ENCODE measurements at regions not wholly inside any gene's neighbourhood (a gene's known extent, or its start where the extent isn't known, plus 50 kb on each side); places are given as distances from the start of the nearest gene placed in this dataset.
"Not testable (repeated sequence)": the region's sequence is repeated elsewhere in the genome, so short reads cannot be mapped to it uniquely, and the experiment has no call there.

DNA sequence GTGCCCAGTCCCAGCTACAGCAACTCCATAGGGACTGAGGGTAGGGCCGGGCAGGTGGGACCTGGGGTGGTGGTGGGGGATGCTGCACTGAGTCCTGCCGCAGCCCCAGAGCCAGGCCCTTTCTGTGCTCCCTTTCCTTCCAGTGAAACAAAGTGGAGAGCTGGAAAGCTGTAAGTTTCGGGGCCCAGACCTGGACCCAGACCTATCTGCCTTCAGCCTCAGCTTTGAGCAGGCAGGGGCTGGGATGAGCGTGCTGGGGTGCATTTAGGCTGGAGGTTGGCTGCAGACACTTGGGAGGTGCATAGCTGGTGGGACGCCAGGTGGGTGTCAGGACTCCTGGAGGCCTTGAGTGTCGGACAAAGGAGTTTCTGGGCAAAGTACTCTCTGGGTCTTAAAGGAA, 92.7 kb upstream of the C1orf174 start:
- no peak for DNase-seq

DNA sequence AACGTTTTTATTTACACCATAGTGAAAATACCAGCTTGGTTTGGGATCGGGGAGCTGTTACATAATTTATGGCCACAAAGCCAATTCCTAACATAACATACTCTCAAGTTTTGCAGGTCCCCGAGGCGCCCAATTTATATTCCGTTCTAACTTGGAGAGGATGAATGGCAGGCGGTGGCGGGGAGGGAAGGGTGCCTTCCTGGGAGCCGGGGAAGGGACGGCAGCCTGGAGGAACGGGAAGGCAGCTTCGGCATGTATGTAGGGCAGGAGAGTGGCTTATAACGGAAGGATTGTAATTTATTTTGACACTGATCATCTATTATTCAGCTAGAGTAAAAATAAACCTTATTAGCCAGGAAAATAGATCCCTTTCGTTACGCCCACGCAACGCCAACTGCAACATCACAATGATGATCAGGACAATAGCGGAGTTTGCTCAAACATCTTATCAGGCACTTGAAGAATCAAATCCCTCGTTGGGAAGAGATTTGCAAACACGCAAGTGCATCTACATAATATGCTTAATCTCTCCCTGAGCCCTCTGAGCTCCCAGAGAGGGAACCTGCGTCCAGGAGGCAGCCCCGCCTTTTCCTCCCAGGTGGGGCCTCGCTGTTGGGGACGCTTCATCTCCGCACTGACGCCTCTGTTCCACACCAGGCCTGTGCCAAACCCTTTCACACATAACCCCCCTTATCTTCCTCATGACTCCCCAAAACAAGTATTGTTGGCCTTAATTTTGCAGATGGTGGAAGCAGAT, 93.7 kb upstream of the C1orf174 start:
- DNase-seq = no peak

DNA sequence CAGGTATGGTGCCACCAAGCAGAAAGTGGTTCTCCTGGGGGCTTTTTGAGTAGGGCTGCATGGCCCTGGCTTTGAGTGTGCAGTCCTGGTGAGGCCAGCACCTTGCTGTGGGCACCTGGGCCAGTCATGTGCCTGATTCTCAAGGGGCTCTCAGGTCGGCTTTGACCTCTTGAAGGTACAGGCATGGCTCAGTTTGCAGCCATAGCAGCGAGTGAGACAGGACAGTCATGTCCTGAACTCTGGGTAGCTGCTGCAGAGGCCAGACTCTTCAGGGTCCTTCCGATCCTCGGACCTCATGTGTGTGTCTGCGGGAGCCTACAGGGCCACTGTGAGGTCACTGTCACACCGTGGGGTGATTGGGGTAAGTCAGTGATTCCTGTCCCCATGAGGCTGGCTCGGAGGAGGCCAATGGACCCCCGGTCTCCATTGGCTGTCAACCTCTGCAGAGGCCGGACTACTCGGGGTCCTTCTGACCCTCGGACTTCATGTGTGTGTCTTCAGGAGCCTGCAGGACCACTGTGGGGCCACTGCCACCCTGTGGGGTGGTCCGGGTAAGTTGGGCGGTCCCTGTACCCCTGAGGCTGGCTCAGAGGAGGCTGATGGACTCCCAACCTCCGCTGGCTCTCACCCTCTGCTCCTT, 95.2 kb upstream of the C1orf174 start:
- DNase-seq = no peak

DNA sequence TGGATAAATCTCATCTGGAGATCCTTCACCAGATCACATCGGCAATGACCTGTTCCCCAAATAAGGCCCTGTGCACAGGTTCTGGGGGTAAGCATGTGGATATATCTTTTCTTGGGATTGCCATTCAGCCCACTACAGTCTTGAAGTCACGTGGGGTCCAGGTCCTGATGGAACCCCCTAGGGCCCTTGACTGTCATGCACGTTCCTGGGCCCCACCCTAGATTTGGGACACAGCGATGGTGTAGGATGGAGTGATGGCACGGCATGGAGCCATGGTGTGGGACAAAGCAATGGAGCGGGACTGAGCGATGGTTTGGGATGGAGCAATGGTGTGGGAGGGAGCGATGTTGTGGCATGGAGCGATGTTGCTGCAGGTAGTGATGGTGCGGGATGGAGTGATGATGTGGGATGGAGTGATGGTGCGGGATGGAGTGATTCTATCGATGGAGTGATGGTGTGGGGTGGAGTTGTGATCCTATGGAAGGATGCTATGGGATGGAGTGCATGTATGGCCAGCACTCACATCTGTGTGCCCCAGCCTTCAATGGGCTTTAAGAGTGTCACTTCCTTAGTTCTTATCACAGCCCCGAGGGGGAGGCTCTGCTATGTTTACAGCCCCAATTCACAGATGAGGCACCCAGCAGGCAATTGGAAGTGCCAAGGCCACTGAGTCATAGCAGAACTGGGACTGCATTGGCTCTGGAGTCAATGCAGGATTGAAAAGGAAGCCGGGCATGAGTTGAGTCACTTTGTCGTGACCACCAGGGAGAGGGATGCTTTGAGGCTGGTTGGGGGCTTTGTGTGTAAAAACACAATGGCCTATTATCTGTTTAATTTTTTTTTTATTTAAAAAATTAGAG, 97.0 kb upstream of the C1orf174 start:
- no peak for DNase-seq

DNA sequence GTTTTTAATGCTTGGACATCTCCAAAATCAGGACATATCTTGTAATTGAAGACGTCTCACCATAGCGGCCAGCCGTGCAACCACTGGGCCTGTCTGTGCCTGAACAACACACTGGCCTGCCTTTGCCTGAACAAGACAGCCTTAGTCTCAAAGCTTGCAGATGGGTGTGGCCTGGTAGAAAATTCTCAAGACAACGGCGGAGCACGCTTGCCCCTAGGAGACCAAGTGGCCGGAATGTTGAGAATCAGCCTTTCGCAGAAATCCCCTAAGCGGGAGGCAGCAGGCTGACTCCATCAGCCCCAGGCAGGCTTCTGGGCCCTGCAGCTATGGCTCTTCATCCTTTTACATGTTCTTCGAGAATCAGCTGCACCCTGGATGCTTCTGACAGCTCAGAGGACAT, 98.0 kb upstream of the C1orf174 start:
- DNase-seq = no peak

DNA sequence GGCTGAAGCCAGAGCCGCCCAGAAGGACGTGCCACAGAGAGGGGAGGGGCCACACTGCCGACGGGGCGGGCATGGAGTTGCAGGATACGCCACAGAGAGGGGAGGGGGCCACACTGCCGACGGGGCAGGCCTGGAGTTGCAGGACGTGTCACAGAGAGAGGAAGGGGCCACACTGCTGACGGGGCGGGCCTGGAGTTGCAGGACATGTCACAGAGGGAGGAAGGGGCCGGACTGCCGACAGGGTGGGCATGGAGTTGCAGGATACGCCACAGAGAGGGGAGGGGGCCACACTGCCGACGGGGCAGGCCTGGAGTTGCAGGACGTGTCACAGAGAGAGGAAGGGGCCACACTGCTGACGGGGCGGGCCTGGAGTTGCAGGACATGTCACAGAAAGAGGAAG, 99.4 kb upstream of the C1orf174 start:
- not testable (repeated sequence) for DNase-seq

DNA sequence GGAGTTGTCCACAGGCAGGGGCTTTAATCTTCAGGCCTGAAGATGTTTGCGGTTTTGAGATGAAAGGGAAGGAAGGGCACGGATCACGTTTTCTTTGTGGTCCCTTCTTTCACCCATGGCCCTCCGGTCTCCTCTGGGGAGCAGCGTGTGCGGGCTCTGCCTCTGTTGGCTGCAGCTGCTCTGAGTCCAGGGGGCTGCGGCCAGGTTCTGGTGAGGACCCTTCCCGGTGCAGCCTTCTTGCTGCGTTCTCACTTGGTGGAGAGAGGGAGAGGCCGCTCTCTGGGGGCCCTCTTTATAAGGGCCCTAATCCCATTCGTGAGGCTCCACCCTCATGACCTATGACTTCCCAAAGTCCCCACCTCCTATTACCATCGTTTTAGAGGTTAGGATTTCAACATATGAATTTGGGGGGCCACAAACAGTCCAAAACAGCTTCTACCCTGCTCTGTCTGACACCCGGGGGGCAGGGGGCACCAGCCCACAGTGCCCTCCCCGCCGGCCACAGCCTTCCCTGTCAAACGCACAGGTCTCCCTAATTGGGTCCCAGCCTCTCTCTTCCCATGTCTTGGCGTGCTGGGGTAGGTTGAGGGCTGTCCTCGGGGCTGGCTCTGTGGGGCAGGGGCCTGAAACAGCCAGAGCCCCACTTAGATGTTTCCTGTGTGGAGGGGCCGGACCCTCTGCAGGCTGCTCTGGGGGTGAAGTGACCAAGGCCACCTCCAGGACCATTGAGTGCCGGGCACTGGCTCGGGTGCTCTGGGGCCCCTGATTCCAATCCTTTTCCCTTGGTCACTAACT, 100.1 kb upstream of the C1orf174 start:
- no peak for DNase-seq

DNA sequence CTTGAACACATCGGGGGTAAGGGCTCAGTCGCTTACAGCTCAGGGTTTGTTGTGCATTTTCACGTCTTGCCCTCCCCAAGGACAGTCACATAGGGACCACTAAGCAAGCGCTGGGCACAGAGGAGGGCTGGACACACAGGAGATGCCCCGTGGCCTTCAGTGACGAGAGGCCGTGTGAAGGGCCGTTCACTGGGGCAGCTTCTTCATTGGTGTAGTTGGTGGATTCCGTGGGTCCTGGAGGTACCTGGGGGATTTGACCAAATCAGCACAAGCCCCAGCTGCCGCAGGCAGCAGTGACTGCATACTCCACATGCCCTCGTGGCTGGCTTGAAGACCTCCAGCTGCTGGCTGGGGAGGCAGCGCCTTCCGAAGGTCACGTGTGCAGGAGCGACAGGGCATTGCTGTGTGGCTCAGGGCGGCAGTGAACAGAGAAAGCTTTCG, 100.8 kb upstream of the C1orf174 start:
- DNase-seq = no peak

DNA sequence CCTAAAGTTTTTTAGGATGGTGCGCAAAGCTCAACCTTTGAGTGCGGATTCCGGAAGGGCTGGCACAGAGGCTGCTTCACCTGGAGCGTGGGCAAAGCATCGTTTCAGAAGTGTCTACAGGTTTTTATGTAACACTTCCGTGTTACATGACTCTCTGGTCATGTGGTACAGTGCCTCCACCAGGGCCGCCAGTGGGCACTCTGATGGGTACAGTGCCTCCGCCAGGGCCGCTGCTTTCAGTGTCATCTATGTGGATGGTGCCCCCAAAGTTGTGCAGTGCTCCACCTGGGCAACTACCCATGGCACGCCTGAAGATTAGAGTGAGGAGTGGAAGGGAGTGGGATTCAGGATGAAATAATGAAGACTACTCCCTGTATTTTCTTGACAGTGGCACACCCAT, 101.4 kb upstream of the C1orf174 start:
- no peak for DNase-seq

DNA sequence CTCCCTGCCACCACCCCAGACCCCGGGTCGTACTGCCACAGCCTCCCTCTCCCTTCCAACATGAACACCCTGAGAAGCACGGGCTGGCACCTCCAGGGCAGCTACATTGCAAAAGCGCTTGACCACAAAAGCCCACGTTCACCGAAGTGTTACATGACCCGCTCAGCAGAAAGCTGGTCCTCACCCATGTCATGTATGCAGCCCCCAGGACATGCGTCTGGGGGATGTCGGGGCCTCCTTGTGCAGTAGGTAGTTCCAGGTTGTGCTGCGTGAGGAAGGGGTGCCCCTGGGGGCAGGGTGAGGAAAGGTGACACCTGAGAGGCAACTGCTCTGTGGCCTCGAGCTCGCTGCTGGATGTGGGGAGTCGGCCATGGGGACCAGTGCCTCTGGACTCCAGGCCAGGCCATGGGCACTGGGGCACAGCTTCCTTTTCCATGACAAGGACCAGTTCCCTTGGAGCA, 102.0 kb upstream of the C1orf174 start:
- DNase-seq = no peak

DNA sequence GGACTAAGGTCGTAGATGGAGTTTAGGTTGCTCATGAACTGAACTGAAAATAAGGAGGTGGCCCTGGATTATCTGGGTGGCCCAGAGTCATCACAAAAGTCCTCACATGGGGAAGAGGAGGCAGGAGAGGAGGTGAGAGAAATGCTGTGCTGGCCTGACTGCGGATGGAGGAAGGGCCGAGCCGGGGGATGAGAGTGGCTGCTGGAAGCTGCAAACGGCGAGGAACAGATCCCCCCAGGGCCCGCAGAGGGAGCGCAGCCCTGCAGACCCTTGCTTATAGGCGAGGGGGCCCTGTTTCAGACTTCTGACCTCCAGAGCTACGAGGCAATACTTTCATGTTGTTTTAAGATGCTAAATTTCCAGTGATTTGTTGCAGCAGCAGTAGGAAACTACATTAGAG, 102.7 kb upstream of the C1orf174 start:
- no peak for DNase-seq

DNA sequence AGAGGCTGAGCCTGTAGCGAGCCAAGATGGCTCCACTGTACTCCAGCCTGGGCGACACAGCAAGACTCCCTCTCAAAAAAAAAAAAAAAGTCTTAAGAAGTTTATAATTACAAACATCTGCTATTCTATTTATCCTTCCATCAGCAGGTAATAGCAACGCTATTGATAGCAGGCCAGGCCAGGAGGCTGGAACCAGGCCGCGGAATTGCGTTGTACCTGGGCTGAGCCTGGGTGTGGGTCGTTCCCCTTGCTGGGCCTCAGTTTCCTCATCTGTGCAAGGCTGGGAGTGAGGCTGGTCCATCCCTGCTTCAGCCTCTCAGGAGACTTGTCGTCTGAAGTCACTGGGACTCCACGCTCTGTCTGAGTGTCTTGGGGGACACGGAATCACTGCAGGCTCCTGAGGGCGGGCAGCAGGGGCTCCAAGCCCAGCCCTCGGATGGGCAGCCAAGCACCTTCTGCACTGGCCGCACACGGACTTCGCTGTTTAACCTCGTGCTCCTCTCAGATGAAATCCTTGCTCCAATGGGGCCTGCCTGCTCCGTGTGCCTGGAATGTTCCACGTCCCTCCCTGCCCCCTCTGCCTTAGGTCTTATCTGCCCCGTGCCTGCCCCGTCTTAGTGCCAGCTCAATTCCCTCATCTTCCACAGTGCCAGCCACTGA, 103.9 kb upstream of the C1orf174 start:
- DNase-seq = no peak

DNA sequence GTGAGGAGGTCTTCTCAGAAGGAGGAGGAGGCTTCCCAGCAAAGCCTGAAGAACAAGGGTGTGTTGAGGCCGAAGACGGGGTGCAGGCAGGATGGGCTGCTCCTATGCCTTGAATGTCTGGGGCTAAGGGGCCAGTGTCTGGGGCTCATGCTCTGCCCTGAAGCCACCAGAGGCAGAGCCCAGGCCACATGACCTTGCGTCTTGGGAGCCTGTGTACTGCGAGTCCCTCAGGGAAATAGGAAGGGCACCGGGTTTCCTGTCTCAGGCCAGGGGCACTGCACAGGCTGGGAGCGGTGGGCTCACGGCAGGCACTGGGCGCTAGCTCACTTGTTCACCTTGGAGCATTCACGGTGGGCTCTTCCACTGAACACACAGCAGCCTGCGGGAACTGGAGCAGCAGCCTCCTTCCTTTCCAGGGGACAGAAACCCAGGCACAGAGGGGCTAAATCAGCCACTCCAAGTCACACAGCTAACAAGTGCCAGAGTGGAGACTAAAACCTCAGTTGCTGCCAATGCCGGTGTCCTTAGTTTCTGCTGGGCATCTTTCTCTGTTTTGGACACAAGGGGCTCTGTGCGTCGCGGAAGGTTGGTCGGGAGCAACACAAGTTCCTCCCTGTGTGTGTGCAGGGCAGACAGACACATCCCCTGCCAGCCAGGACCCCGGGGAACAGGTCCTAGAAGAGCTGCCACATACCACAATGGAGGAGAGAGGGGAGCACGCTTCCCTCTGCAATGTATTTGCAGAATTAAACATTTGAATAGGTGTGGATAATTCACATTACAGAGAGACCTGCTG, 104.8 kb upstream of the C1orf174 start:
- DNase-seq = no peak

DNA sequence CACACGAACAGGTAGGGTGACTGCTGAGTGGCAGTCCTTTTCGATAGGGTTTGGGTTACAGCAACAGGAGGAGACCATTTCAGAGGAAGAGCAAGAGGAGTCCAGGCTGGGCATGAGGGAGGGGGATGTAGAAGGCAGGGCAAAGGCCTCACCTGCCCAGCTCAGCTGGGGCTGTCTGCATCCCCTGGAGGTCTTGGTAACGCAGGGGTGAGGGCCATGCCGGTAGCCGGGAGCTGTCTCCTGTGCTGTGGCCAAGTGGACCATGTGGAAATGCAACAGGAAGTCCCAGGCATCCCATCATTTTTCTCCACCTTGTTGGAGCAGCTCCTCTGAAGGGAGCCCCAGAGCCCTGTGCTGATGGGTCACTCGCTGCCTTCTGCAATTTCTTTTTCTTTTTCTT, 105.4 kb upstream of the C1orf174 start:
- no peak for DNase-seq

DNA sequence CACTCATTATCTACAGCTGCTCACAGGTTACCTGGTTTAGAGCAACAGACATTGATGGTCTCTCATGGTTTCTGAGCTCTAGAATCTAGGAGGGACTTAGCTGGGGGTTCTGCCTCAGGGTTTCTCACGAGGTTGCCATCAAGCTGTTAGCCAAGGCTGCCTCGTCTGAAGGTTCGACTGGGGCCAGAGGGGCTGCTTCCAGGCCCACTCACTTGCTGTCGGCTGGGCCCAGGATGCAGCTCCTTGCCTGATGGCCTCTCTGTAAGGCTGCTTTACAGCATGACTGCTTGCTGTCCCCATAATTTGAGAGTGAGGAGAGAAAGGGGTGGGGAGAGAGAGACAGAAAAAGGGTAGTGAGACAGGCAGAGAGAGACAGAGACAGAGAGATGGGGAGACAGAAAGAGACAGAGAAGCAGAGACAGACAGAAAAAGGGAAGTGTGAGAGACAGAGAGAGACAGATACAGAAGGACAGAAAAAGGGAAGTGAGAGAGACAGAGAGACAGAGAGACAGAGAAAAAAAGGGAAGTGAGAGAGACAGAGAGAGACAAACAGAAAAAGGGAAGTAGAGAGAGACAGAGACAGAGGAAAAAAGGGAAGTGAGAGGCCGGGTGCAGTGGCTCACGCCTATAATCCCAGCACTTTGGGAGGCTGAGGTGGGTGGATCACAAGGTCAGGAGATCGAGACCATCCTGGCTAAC, 106.8 kb upstream of the C1orf174 start:
- DNase-seq = no peak

DNA sequence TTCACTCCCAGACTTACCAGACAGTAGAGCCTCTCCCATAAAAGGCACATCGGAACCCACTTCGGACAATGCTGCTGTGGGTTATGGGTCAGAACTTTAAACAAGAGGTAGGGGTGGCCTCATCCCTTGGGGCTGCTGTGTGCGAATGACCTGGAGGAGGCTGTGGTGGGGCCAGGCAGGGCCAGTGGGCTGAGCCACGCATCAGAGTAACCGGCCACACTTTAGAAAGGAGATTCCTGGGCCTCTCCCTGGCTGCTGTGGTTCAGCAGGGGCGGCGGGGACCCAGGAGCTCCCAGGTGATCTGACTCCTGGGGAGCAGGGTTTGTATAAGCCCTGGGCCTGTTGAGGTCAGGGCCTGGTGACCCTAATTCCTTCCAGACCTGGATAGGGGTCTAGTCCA, 110.2 kb upstream of the C1orf174 start:
- DNase-seq = no peak

DNA sequence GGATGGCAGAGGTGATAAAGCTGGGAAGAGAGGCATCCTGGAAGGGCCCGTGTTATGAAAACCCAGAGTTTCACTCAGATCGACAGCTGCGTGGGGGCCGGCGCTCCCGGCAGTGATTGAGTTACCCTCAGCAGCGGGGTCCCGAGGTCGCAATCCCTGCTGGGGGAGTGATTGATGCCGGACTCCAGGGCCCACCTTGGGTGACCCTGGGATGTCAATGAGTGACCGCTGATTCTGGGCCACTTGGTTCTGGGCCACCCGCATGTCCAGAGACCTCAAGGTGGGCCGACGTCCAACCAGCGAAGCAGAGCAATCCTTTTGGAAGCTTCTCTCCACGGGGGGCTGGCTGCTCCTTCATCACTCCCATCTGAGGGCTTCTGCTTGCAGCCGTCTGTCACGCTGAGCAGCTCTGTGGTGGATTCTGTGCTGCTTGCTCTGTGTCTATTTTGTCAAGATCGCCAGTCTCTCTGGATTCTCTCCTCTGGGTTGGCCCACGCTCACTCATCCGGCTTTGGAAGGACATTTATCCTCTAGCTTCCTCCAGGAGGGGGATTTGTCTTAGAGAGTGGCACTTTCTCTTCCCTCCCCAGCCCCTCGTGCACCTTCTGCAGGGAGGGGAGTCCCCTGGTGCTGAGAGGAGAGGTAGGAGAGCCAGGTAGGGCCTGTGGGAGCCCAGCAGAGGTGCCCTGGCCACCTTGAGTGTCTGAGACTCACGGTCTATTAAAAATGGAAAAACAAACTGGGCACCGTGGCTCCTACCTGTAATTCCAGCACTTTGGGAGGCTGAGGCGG, 110.9 kb upstream of the C1orf174 start:
- no peak for DNase-seq

DNA sequence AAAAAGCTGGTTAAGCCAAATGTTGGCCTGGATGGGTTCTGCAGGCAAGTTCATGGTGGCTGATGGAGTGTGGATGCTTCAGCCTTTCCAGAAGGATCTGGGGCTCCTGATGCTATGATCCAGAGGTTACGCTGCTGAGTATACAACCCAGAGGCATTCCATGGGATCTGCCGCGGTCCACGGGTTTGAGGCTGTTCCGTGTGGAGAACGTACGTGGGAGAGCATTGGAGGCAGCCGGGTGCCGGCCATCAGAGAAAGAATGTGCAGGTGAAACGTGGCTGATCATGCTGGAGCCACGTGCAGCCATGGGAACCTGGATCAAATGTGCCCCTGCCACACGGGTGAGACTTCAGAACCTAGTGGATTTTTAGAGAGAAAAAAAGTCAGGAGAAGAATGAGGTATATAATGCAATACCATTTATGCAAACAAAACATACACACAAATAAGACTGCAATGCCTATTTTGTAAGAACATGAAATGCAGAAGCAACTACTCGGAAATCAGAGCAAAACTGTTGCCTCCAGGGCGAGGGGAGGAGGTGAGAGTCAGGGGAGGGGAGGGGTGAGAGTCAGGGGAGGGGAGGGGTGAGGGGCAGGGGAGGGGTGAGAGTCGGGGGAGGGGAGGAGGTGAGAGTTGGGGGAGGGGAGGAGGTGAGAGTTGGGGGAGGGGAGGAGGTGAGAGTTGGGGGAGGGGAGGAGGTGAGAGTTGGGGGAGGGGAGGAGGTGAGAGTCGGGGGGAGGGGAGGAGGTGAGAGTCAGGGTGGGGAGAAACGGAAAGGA, 116.5 kb upstream of the C1orf174 start:
- no peak for DNase-seq

All from NCI-H1436 (cell line).